ENCODE measurements at regions not wholly inside any gene's neighbourhood (a gene's known extent, or its start where the extent isn't known, plus 50 kb on each side); places are given as distances from the start of the nearest gene placed in this dataset.

- TF ChIP-seq POLR2A (IDR thresholded peaks at IDR 0.05) = no peak
- TF ChIP-seq POLR2AphosphoS5 (IDR thresholded peaks at IDR 0.05) = no peak
Observed at GRCh38 chr19:7401694-7402093, 53.0 kb downstream of the ARHGEF18 start.

All from stomach (tissue), 4 donors.